H1 (cell line): ENCODE measurements at regions not wholly inside any gene's neighbourhood (a gene's known extent, or its start where the extent isn't known, plus 50 kb on each side); places are given as distances from the start of the nearest gene placed in this dataset.

Experiments
- GTF2F1 ChIP-seq: IDR thresholded peaks from 2 replicates; pipeline ENCODE4 v1.6.1; 2012; ENCODE audit warnings: low read depth, low read length, improper control_type of control experiment, borderline replicate concordance
- HDAC2 ChIP-seq, 2 experiments: fragments of 300-600 bp in 1 of 2; sonication (generic) in 1 of 2; IDR thresholded peaks; 2 replicates each; pipeline ENCODE4 v1.6.1; 2011 to 2012; ENCODE audit warnings: low read depth in 2 of 2, low read length in 2 of 2, mild to moderate bottlenecking in 2 of 2, moderate library complexity in 2 of 2, borderline replicate concordance in 1 of 2, inconsistent platforms in 1 of 2
- NANOG ChIP-seq: IDR thresholded peaks from 2 replicates; pipeline ENCODE4 v1.6.1; 2011; ENCODE audit warnings: low read length, low read depth, mild to moderate bottlenecking, inconsistent platforms; ENCODE audit not compliant: insufficient read depth, poor library complexity, severe bottlenecking
- SP4 ChIP-seq: IDR thresholded peaks from 2 replicates; pipeline ENCODE4 v1.6.1; 2012; ENCODE audit warnings: low read length, inconsistent platforms
- SUZ12 ChIP-seq: fragments of 200-600 bp; sonication (generic); IDR thresholded peaks from 2 replicates; pipeline ENCODE4 v1.6.1; 2012; ENCODE audit warnings: mild to moderate bottlenecking, inconsistent platforms, low read length, moderate library complexity, mixed read lengths
- TCF12 ChIP-seq: IDR thresholded peaks from 2 replicates; pipeline ENCODE4 v1.6.1; 2011; ENCODE audit warnings: low read depth, mild to moderate bottlenecking, low read length

GRCh38 chr7:14047709-14048399 is 58.4 kb upstream of the ETV1 start (continued):
- TF ChIP-seq GTF2F1 (no peak), SP4 (no peak), NANOG (no peak), TCF12 (no peak), HDAC2 (IDR thresholded peaks at IDR 0.05; ENCODE audit: borderline replicate concordance in 1 of 2, low read depth in 2 of 2, low read length in 2 of 2) (no peak), SUZ12 (no peak)
